Gastrocnemius medialis (tissue), 4 donors: ENCODE measurements at regions not wholly inside any gene's neighbourhood (a gene's known extent, or its start where the extent isn't known, plus 50 kb on each side); places are given as distances from the start of the nearest gene placed in this dataset.

Experiments
- ATAC-seq, 2 donors: fragments of 150-250 bp; one replicate each; pipeline ENCODE4 v1.9.1; 2016
- DNase-seq, 2 donors: peaks; one replicate each; pipeline ENCODE4 v3.0.0-alpha.2; 2019
- H3K27ac ChIP-seq, 4 donors: fragments of 200-600 bp; sonication (generic); 1 replicate in 1 of 4; 2 replicates in 3 of 4; pipeline ENCODE4 v1.5.1; 2016 to 2018; ENCODE audit warnings: mild to moderate bottlenecking in 2 of 4, moderate library complexity in 1 of 4
- H3K27me3 ChIP-seq, 3 donors: fragments of 200-600 bp; sonication (generic) in 2 of 3; 1 replicate in 1 of 3; 2 replicates in 2 of 3; pipeline versions ENCODE4 v1.5.1 to v1.6.0; 2016 to 2019; ENCODE audit warnings: mild to moderate bottlenecking in 1 of 3, moderate library complexity in 1 of 3
- H3K36me3 ChIP-seq, 2 donors: fragments of 200-600 bp; sonication (generic) in 1 of 2; one replicate each; pipeline ENCODE4 v1.5.1; 2017 to 2018
- H3K4me1 ChIP-seq, 2 donors: fragments of 200-600 bp; sonication (generic) in 1 of 2; one replicate each; pipeline ENCODE4 v1.5.1; 2016 to 2017; ENCODE audit warnings: mild to moderate bottlenecking in 2 of 2
- H3K4me3 ChIP-seq, 4 donors: fragments of 200-600 bp; sonication (generic) in 3 of 4; 1 replicate in 1 of 4; 2 replicates in 3 of 4; pipeline ENCODE4 v1.5.1; 2016 to 2019; ENCODE audit warnings: mild to moderate bottlenecking in 2 of 4
- H3K9me3 ChIP-seq, 3 donors: fragments of 200-600 bp; sonication (generic) in 2 of 3; 1 replicate in 1 of 3; 2 replicates in 2 of 3; pipeline ENCODE4 v1.5.1; 2016 to 2019
- CTCF ChIP-seq, 5 experiments: fragments of 450-650 bp in 3 of 5; fragments of 200-600 bp in 2 of 5; sonication (generic) in 2 of 5; IDR thresholded peaks in 4 of 5; conservative IDR thresholded peaks in 1 of 5; 1 replicate in 4 of 5; 2 replicates in 1 of 5; pipeline ENCODE4 v1.5.1; 2016 to 2019; ENCODE audit warnings: antibody characterized with exemption in 5 of 5, mild to moderate bottlenecking in 3 of 5, moderate library complexity in 3 of 5
- POLR2A ChIP-seq, 2 donors: fragments of 450-650 bp; IDR thresholded peaks; one replicate each; pipeline ENCODE4 v1.6.1; 2017; ENCODE audit warnings: antibody characterized with exemption in 2 of 2, mild to moderate bottlenecking in 2 of 2, moderate library complexity in 2 of 2
- in situ Hi-C, 4 donors: fragments of 200-750 bp; cut with MboI; loops; one replicate each; pipeline versions ENCODE4 v1.15.0 to v1.8.0; 2017; ENCODE audit warnings: low sequenced_read_pairs in 4 of 4
- intact Hi-C: fragments of 100-400 bp; cut with DNase I; formaldehyde crosslinking; loops from one replicate; pipeline ENCODE4 v1.15.1; 2023; ENCODE audit warnings: low total_unique reads

- intact Hi-C loops: no loop called here
Observed at GRCh38 chr5:88507261-88507660, 238.6 kb upstream of the TMEM161B start.

DNA sequence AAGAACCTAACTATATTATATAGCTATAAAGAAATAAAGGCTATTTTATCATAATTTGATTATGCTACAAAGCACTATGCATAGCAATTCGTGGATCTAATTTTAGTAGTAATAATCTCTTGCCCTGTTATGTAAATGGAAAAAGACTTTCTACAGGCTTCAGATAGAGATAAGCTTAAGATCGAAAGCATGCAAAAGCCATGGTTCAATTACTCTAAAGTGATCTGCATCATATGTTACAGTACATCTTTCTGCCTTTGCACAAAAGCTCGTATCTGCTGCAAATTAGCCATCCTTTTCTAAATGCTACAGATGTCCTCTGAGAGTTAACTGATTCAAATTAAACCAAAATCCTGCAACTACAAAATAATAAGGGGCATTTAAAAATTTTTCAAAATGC is 234.8 kb upstream of the TMEM161B start:
- no peaks in the 10 kb centered on the region for H3K36me3 ChIP-seq
- DNase-seq (no peak), ATAC-seq (no peak)
- H3K4me1 ChIP-seq: peaks cover 0 to 8% of the 10 kb centered on the region in 2 donors
- TF ChIP-seq POLR2A (IDR thresholded peaks at IDR 0.05) (no peak), CTCF (IDR thresholded peaks at IDR 0.05 in 4 of 5, conservative IDR thresholded peaks at IDR 0.05 in 1 of 5) (no peak)
- no peaks in the 10 kb centered on the region for H3K27me3 ChIP-seq
- no peaks in the 10 kb centered on the region for H3K9me3 ChIP-seq
- in situ Hi-C loops: no loop called here
- peak overlapping the region in 1 of 4 donors; percentile 71 for H3K4me3 ChIP-seq
- intact Hi-C loops: no loop called here
- H3K27ac ChIP-seq: no peak overlapping the region

More at GRCh38 chr5:88507261-88507660, 238.6 kb upstream of the TMEM161B start:
- TF ChIP-seq POLR2A (IDR thresholded peaks at IDR 0.05) (no peak), CTCF (IDR thresholded peaks at IDR 0.05 in 4 of 5, conservative IDR thresholded peaks at IDR 0.05 in 1 of 5) (no peak)
- Histone ChIP-seq H3K27me3 (no peaks in the 10 kb centered on the region), H3K27ac (no peak overlapping the region), H3K4me1 (no peaks in the 10 kb centered on the region), H3K9me3 (no peaks in the 10 kb centered on the region), H3K36me3 (no peaks in the 10 kb centered on the region), H3K4me3 (no peak overlapping the region)
- ATAC-seq: no peak
- DNase-seq: no peak
- in situ Hi-C loops: no loop called here

GRCh38 chr5:88503041-88503345 is 234.3 kb upstream of the TMEM161B start:
- Histone ChIP-seq H3K4me3 (peak overlapping the region; percentile 36 to 71 (median 57)), H3K9me3 (no peaks in the 10 kb centered on the region), H3K27ac (no peak overlapping the region), H3K27me3 (no peaks in the 10 kb centered on the region), H3K36me3 (no peaks in the 10 kb centered on the region), H3K4me1 (peaks cover 0 to 8% of the 10 kb centered on the region in 2 donors)
- in situ Hi-C loops (no loop called here), intact Hi-C loops (no loop called here)
- DNase-seq (no peak), ATAC-seq (no peak)
- TF ChIP-seq CTCF (IDR thresholded peaks at IDR 0.05 in 4 of 5, conservative IDR thresholded peaks at IDR 0.05 in 1 of 5) (no peak), POLR2A (IDR thresholded peaks at IDR 0.05) (no peak)

GRCh38 chr5:88502179-88503040 is 233.8 kb upstream of the TMEM161B start:
- ATAC-seq (no peak), DNase-seq (no peak)
- in situ Hi-C loops: no loop called here
- TF ChIP-seq POLR2A (IDR thresholded peaks at IDR 0.05) (no peak), CTCF (IDR thresholded peaks at IDR 0.05 in 4 of 5, conservative IDR thresholded peaks at IDR 0.05 in 1 of 5) (no peak)
- Histone ChIP-seq H3K4me1 (peaks cover 0 to 8% of the 10 kb centered on the region in 2 donors), H3K27ac (no peak overlapping the region), H3K36me3 (no peaks in the 10 kb centered on the region), H3K9me3 (no peaks in the 10 kb centered on the region), H3K27me3 (no peaks in the 10 kb centered on the region), H3K4me3 (peak overlapping the region; percentile 36 to 71 (median 57))
- intact Hi-C loops: no loop called here
